ENCODE measurements at regions not wholly inside any gene's neighbourhood (a gene's known extent, or its start where the extent isn't known, plus 50 kb on each side); places are given as distances from the start of the nearest gene placed in this dataset.

- TF ChIP-seq CTCF (IDR thresholded peaks at IDR 0.05), result no peak
- no peak for TF ChIP-seq EP300 (IDR thresholded peaks at IDR 0.05)
- TF ChIP-seq POLR2AphosphoS5 (IDR thresholded peaks at IDR 0.05), result no peak
- TF ChIP-seq POLR2A (IDR thresholded peaks at IDR 0.05), result no peak
These were observed 78.2 kb upstream of the GPR12 start for GRCh38 chr13:26838821-26839220.

Measured in gastroesophageal sphincter (tissue), 3 donors.